WTC11 (cell line): ENCODE measurements at regions not wholly inside any gene's neighbourhood (a gene's known extent, or its start where the extent isn't known, plus 50 kb on each side); places are given as distances from the start of the nearest gene placed in this dataset.

Source experiments
- ATAC-seq: fragments of 200-7000 bp; cut with Tn5 transposase; 2 replicates; pipeline ENCODE4 v1.10.0; 2021; ENCODE audit warnings: mild to moderate bottlenecking, moderate library complexity
- CTCF ChIA-PET: fragments of 300-600 bp; sonication (Branson Sonifier 250); formaldehyde crosslinking; loops from one replicate; lab custom pipeline; 2021; ENCODE audit warnings: antibody characterized with exemption; lab: Charles Lee
- POLR2A ChIA-PET: fragments of 350-600 bp; sonication (Branson Sonifier 250); formaldehyde crosslinking; loops from one replicate; lab custom pipeline; 2021; ENCODE audit warnings: antibody characterized with exemption; lab: Charles Lee
- DNase-seq: peaks from one replicate; pipeline ENCODE4 v3.0.0; 2021; ENCODE audit warnings: low spot score
- H3K27ac Mint-ChIP-seq: 2 replicates; pipeline ENCODE4 v1.8.0; 2021; ENCODE audit warnings: mixed read lengths
- H3K27me3 Mint-ChIP-seq: 2 replicates; pipeline ENCODE4 v1.8.0; 2021; ENCODE audit warnings: low read depth, mild to moderate bottlenecking, moderate library complexity, mixed read lengths
- H3K36me3 Mint-ChIP-seq: 2 replicates; pipeline ENCODE4 v1.8.0; 2021; ENCODE audit warnings: mixed read lengths
- H3K4me1 Mint-ChIP-seq: 2 replicates; pipeline ENCODE4 v1.8.0; 2022; ENCODE audit warnings: mixed read lengths
- H3K4me3 Mint-ChIP-seq: 2 replicates; pipeline ENCODE4 v1.8.0; 2021; ENCODE audit warnings: mild to moderate bottlenecking, moderate library complexity, mixed read lengths
- H3K9me3 Mint-ChIP-seq: 2 replicates; pipeline ENCODE4 v1.8.0; 2021; ENCODE audit warnings: mixed read lengths
- AFF4 ChIP-seq: sonication (generic); formaldehyde crosslinking; IDR thresholded peaks from 2 replicates; pipeline ENCODE4 v1.8.1; 2023; ENCODE audit warnings: mild to moderate bottlenecking, missing genetic modification reagents, borderline replicate concordance
- ESRRA ChIP-seq: sonication (generic); formaldehyde crosslinking; IDR thresholded peaks from 2 replicates; pipeline ENCODE4 v1.8.1; 2022; ENCODE audit warnings: mild to moderate bottlenecking, missing genetic modification reagents, borderline replicate concordance
- FOXP1 ChIP-seq: sonication (generic); formaldehyde crosslinking; IDR thresholded peaks from 2 replicates; pipeline ENCODE4 v1.8.0; 2022; ENCODE audit warnings: missing genetic modification reagents, mild to moderate bottlenecking, moderate library complexity, borderline replicate concordance
- HMGA2 ChIP-seq: fragments of 250-450 bp; sonication (Bioruptor Pico); IDR thresholded peaks from 2 replicates; pipeline ENCODE4 v1.4.0; 2021; ENCODE audit warnings: mild to moderate bottlenecking, moderate library complexity
- IRF2 ChIP-seq: sonication (generic); formaldehyde crosslinking; IDR thresholded peaks from 2 replicates; pipeline ENCODE4 v1.8.0; 2022; ENCODE audit warnings: low read depth, missing genetic modification reagents, borderline replicate concordance
- JUN ChIP-seq: sonication (generic); formaldehyde crosslinking; IDR thresholded peaks from 2 replicates; pipeline ENCODE4 v1.8.0; 2023; ENCODE audit warnings: mild to moderate bottlenecking, missing genetic modification reagents
- KAT7 ChIP-seq: sonication (generic); formaldehyde crosslinking; IDR thresholded peaks from 2 replicates; pipeline ENCODE4 v1.8.1; 2023; ENCODE audit warnings: missing genetic modification reagents, mild to moderate bottlenecking, borderline replicate concordance
- MAX ChIP-seq: sonication (generic); formaldehyde crosslinking; IDR thresholded peaks from 2 replicates; pipeline ENCODE4 v1.8.0; 2022; ENCODE audit warnings: mild to moderate bottlenecking, missing genetic modification reagents
- SOX15 ChIP-seq: fragments of 250-450 bp; sonication (Bioruptor Pico); IDR thresholded peaks from 2 replicates; pipeline ENCODE4 v1.9.0; 2021; ENCODE audit warnings: mild to moderate bottlenecking
- TCF7 ChIP-seq: sonication (generic); formaldehyde crosslinking; IDR thresholded peaks from 2 replicates; pipeline ENCODE4 v1.8.0; 2022; ENCODE audit warnings: mild to moderate bottlenecking, low read depth, missing genetic modification reagents, moderate library complexity
- USF1 ChIP-seq: sonication (generic); formaldehyde crosslinking; IDR thresholded peaks from 2 replicates; pipeline ENCODE4 v1.8.0; 2022; ENCODE audit warnings: mild to moderate bottlenecking, missing genetic modification reagents
- ZNF219 ChIP-seq: sonication (generic); formaldehyde crosslinking; IDR thresholded peaks from 2 replicates; pipeline ENCODE4 v1.8.0; 2023; ENCODE audit warnings: missing genetic modification reagents, mild to moderate bottlenecking, borderline replicate concordance
- ZNF263 ChIP-seq: sonication (generic); formaldehyde crosslinking; IDR thresholded peaks from 2 replicates; pipeline ENCODE4 v1.8.1; 2022; ENCODE audit warnings: low read depth, mild to moderate bottlenecking, moderate library complexity, missing genetic modification reagents
- ZNF317 ChIP-seq: sonication (generic); formaldehyde crosslinking; IDR thresholded peaks from 2 replicates; pipeline ENCODE4 v1.8.1; 2023; ENCODE audit warnings: low read depth, mild to moderate bottlenecking, moderate library complexity, missing genetic modification reagents, borderline replicate concordance
- ZNF416 ChIP-seq: fragments of 250-450 bp; sonication (Bioruptor Pico); IDR thresholded peaks from 2 replicates; pipeline ENCODE4 v1.9.0; 2021; ENCODE audit warnings: mild to moderate bottlenecking, inconsistent platforms
- TF ChIP-seq, protein P1 (sequence below): sonication (generic); formaldehyde crosslinking; IDR thresholded peaks from 2 replicates; pipeline ENCODE4 v1.8.0; 2022; ENCODE audit warnings: missing genetic modification reagents
- TF ChIP-seq, protein P2 (sequence below): sonication (generic); formaldehyde crosslinking; IDR thresholded peaks from 2 replicates; pipeline ENCODE4 v1.8.0; 2023; ENCODE audit warnings: missing genetic modification reagents, mild to moderate bottlenecking, borderline replicate concordance

- POLR2A ChIA-PET: no interaction called here
- peaks cover 9% of the 10 kb centered on the region for H3K9me3 Mint-ChIP-seq
- CTCF ChIA-PET: interaction anchor here (1.1 kb wide), 1 partner anchor 165 kb away, joined by 3 read pairs; no protein-coding TSS in a partner anchor
- peaks cover 3% of the 10 kb centered on the region; the same call in 1 of the 2 replicates for H3K4me1 Mint-ChIP-seq
- no peak overlapping the region for H3K4me3 Mint-ChIP-seq
- H3K36me3 Mint-ChIP-seq: peaks cover 4% of the 10 kb centered on the region
- no peaks in the 10 kb centered on the region; the same call in 1 of the 2 replicates for H3K27me3 Mint-ChIP-seq
- no peak for TF ChIP-seq ESRRA (CRISPR knock-in tag)
- H3K27ac Mint-ChIP-seq: no peak overlapping the region
- ATAC-seq (no peak), DNase-seq (no peak)
These were observed 56.9 kb upstream of the ASB17 start for GRCh38 chr1:75989121-75989520.

- H3K27ac Mint-ChIP-seq: no peak overlapping the region
- DNase-seq (no peak), ATAC-seq (no peak)
- no peaks in the 10 kb centered on the region for H3K9me3 Mint-ChIP-seq
- no peaks in the 10 kb centered on the region for H3K36me3 Mint-ChIP-seq
- H3K4me1 Mint-ChIP-seq: peaks cover 3% of the 10 kb centered on the region; the same call in 1 of the 2 replicates
- POLR2A ChIA-PET: no interaction called here
- H3K27me3 Mint-ChIP-seq: no peaks in the 10 kb centered on the region
- H3K4me3 Mint-ChIP-seq: no peak overlapping the region
- CTCF ChIA-PET: no interaction called here
- no peak for TF ChIP-seq ZNF317 (CRISPR knock-in tag)
- no peak for TF ChIP-seq AFF4 (CRISPR knock-in tag)
- no peak for TF ChIP-seq TCF7 (CRISPR knock-in tag)
- TF ChIP-seq ZNF219 (CRISPR knock-in tag): no peak
- no peak for TF ChIP-seq ZNF416
- TF ChIP-seq HMGA2 (CRISPR knock-in tag): no peak
- TF ChIP-seq FOXP1: no peak
- TF ChIP-seq, protein P1, sequence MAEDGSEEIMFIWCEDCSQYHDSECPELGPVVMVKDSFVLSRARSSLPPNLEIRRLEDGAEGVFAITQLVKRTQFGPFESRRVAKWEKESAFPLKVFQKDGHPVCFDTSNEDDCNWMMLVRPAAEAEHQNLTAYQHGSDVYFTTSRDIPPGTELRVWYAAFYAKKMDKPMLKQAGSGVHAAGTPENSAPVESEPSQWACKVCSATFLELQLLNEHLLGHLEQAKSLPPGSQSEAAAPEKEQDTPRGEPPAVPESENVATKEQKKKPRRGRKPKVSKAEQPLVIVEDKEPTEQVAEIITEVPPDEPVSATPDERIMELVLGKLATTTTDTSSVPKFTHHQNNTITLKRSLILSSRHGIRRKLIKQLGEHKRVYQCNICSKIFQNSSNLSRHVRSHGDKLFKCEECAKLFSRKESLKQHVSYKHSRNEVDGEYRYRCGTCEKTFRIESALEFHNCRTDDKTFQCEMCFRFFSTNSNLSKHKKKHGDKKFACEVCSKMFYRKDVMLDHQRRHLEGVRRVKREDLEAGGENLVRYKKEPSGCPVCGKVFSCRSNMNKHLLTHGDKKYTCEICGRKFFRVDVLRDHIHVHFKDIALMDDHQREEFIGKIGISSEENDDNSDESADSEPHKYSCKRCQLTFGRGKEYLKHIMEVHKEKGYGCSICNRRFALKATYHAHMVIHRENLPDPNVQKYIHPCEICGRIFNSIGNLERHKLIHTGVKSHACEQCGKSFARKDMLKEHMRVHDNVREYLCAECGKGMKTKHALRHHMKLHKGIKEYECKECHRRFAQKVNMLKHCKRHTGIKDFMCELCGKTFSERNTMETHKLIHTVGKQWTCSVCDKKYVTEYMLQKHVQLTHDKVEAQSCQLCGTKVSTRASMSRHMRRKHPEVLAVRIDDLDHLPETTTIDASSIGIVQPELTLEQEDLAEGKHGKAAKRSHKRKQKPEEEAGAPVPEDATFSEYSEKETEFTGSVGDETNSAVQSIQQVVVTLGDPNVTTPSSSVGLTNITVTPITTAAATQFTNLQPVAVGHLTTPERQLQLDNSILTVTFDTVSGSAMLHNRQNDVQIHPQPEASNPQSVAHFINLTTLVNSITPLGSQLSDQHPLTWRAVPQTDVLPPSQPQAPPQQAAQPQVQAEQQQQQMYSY (CRISPR knock-in tag): no peak
- TF ChIP-seq ZNF263 (CRISPR knock-in tag): no peak
- TF ChIP-seq, protein P2, sequence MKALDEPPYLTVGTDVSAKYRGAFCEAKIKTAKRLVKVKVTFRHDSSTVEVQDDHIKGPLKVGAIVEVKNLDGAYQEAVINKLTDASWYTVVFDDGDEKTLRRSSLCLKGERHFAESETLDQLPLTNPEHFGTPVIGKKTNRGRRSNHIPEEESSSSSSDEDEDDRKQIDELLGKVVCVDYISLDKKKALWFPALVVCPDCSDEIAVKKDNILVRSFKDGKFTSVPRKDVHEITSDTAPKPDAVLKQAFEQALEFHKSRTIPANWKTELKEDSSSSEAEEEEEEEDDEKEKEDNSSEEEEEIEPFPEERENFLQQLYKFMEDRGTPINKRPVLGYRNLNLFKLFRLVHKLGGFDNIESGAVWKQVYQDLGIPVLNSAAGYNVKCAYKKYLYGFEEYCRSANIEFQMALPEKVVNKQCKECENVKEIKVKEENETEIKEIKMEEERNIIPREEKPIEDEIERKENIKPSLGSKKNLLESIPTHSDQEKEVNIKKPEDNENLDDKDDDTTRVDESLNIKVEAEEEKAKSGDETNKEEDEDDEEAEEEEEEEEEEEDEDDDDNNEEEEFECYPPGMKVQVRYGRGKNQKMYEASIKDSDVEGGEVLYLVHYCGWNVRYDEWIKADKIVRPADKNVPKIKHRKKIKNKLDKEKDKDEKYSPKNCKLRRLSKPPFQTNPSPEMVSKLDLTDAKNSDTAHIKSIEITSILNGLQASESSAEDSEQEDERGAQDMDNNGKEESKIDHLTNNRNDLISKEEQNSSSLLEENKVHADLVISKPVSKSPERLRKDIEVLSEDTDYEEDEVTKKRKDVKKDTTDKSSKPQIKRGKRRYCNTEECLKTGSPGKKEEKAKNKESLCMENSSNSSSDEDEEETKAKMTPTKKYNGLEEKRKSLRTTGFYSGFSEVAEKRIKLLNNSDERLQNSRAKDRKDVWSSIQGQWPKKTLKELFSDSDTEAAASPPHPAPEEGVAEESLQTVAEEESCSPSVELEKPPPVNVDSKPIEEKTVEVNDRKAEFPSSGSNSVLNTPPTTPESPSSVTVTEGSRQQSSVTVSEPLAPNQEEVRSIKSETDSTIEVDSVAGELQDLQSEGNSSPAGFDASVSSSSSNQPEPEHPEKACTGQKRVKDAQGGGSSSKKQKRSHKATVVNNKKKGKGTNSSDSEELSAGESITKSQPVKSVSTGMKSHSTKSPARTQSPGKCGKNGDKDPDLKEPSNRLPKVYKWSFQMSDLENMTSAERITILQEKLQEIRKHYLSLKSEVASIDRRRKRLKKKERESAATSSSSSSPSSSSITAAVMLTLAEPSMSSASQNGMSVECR (CRISPR knock-in tag): no peak
- no peak for TF ChIP-seq MAX (CRISPR knock-in tag)
- no peak for TF ChIP-seq KAT7
- TF ChIP-seq JUN (CRISPR knock-in tag): no peak
- no peak for TF ChIP-seq SOX15 (CRISPR knock-in tag)
- no peak for TF ChIP-seq USF1 (CRISPR knock-in tag)
- TF ChIP-seq IRF2 (CRISPR knock-in tag): no peak
- TF ChIP-seq, all 79 proteins: peak for 0
These were observed 58.5 kb upstream of the ASB17 start for GRCh38 chr1:75990686-75991085.
